ENCODE measurements at regions not wholly inside any gene's neighbourhood (a gene's known extent, or its start where the extent isn't known, plus 50 kb on each side); places are given as distances from the start of the nearest gene placed in this dataset.

- in situ Hi-C loops (cut with HindIII; ENCODE audit: low sequenced_read_pairs), result no loop called here
- TF ChIP-seq CTCF (IDR thresholded peaks at IDR 0.05; ENCODE audit: low read depth, low read length, missing control alignments), result no peak
- H3K4me3 ChIP-seq (ENCODE audit: low read depth, low read length), result no peak overlapping the region
- no peak for DNase-seq (ENCODE audit: low read depth)
These were observed 332.9 kb downstream of the CSNK1G3 start for GRCh38 chr5:123844873-123845272.

GRCh38 chr5:123835421-123835820 is 323.4 kb downstream of the CSNK1G3 start:
- TF ChIP-seq CTCF (IDR thresholded peaks at IDR 0.05; ENCODE audit: low read depth, low read length, missing control alignments), result no peak
- no peak for DNase-seq (ENCODE audit: low read depth)
- in situ Hi-C loops (cut with HindIII; ENCODE audit: low sequenced_read_pairs), result no loop called here
- H3K4me3 ChIP-seq (ENCODE audit: low read depth, low read length), result no peak overlapping the region

- in situ Hi-C loops (cut with HindIII; ENCODE audit: low sequenced_read_pairs), result no loop called here
- H3K4me3 ChIP-seq (ENCODE audit: low read depth, low read length), result no peak overlapping the region
- no peak for TF ChIP-seq CTCF (IDR thresholded peaks at IDR 0.05; ENCODE audit: low read depth, low read length, missing control alignments)
- no peak for DNase-seq (ENCODE audit: low read depth)
These were observed 318.6 kb downstream of the CSNK1G3 start for GRCh38 chr5:123830575-123830974.

GRCh38 chr5:123827811-123828210 is 315.8 kb downstream of the CSNK1G3 start:
- no peak overlapping the region for H3K4me3 ChIP-seq (ENCODE audit: low read depth, low read length)
- in situ Hi-C loops (cut with HindIII; ENCODE audit: low sequenced_read_pairs), result no loop called here
- TF ChIP-seq CTCF (IDR thresholded peaks at IDR 0.05; ENCODE audit: low read depth, low read length, missing control alignments), result no peak
- DNase-seq (ENCODE audit: low read depth), result no peak

- in situ Hi-C loops (cut with HindIII; ENCODE audit: low sequenced_read_pairs), result no loop called here
- TF ChIP-seq CTCF (IDR thresholded peaks at IDR 0.05; ENCODE audit: low read depth, low read length, missing control alignments), result no peak
- no peak for DNase-seq (ENCODE audit: low read depth)
- no peak overlapping the region for H3K4me3 ChIP-seq (ENCODE audit: low read depth, low read length)
These were observed 307.9 kb downstream of the CSNK1G3 start for GRCh38 chr5:123819833-123820232.

GRCh38 chr5:123819386-123819785 is 307.4 kb downstream of the CSNK1G3 start:
- in situ Hi-C loops (cut with HindIII; ENCODE audit: low sequenced_read_pairs), result no loop called here
- no peak for DNase-seq (ENCODE audit: low read depth)
- TF ChIP-seq CTCF (IDR thresholded peaks at IDR 0.05; ENCODE audit: low read depth, low read length, missing control alignments), result no peak
- no peak overlapping the region for H3K4me3 ChIP-seq (ENCODE audit: low read depth, low read length)

- no peak for DNase-seq (ENCODE audit: low read depth)
- in situ Hi-C loops (cut with HindIII; ENCODE audit: low sequenced_read_pairs), result no loop called here
- H3K4me3 ChIP-seq (ENCODE audit: low read depth, low read length), result no peak overlapping the region
- TF ChIP-seq CTCF (IDR thresholded peaks at IDR 0.05; ENCODE audit: low read depth, low read length, missing control alignments), result no peak
These were observed 305.3 kb downstream of the CSNK1G3 start for GRCh38 chr5:123817267-123817666.
